A549 (cell line): ENCODE measurements at regions not wholly inside any gene's neighbourhood (a gene's known extent, or its start where the extent isn't known, plus 50 kb on each side); places are given as distances from the start of the nearest gene placed in this dataset.

Experiments used
- CHD2 ChIP-seq: fragments of 150-350 bp; IDR thresholded peaks from 2 replicates; pipeline ENCODE4 v1.6.1; 2014; ENCODE audit warnings: low read length; ENCODE audit not compliant: partially characterized antibody
- CTCF ChIP-seq: fragments of >200 bp; sonication (Bioruptor Twin); formaldehyde crosslinking; IDR thresholded peaks from 3 replicates; pipeline ENCODE4 v1.5.1; 2016
- GATA3 ChIP-seq: IDR thresholded peaks from 2 replicates; pipeline ENCODE4 v1.6.1; 2012; ENCODE audit warnings: borderline replicate concordance
- HEYL ChIP-seq: fragments of 250-450 bp; sonication (Bioruptor Pico); IDR thresholded peaks from 2 replicates; pipeline ENCODE4 v1.8.0; 2021; ENCODE audit warnings: mild to moderate bottlenecking, moderate library complexity
- HMGXB4 ChIP-seq: fragments of 250-450 bp; sonication (Bioruptor Pico); IDR thresholded peaks from 2 replicates; pipeline ENCODE4 v1.5.0; 2021; ENCODE audit warnings: mild to moderate bottlenecking, moderate library complexity, borderline replicate concordance
- MYC ChIP-seq: IDR thresholded peaks from 2 replicates; pipeline ENCODE4 v1.6.1; 2012; ENCODE audit warnings: mild to moderate bottlenecking, inconsistent platforms, low read length, improper control_type of control experiment, borderline replicate concordance
- POLR2AphosphoS2 ChIP-seq: conservative IDR thresholded peaks from 2 replicates; pipeline ENCODE4 v1.6.1; 2012; ENCODE audit warnings: low read length, improper control_type of control experiment, inconsistent platforms
- REST ChIP-seq: fragments of 200-600 bp; sonication (generic); IDR thresholded peaks from 2 replicates; pipeline ENCODE4 v1.6.1; 2016; ENCODE audit warnings: antibody characterized with exemption, mild to moderate bottlenecking, moderate library complexity
- SREBF2 ChIP-seq: fragments of 450-650 bp; IDR thresholded peaks from 2 replicates; pipeline ENCODE4 v1.6.1; 2014; ENCODE audit warnings: mild to moderate bottlenecking, moderate library complexity

- TF ChIP-seq HMGXB4 (CRISPR knock-in tag) (no peak), CTCF (no peak), REST (no peak), SREBF2 (no peak), GATA3 (no peak), MYC (no peak), POLR2AphosphoS2 (no peak), HEYL (CRISPR knock-in tag) (no peak), CHD2 (no peak)
These were observed 56.7 kb upstream of the DGKG start for GRCh38 chr3:186418671-186419145.
